SK-N-MC (cell line): ENCODE measurements at regions not wholly inside any gene's neighbourhood (a gene's known extent, or its start where the extent isn't known, plus 50 kb on each side); places are given as distances from the start of the nearest gene placed in this dataset.

ENCODE experiments used
- EZH2 ChIP-seq: fragments of 200-600 bp; sonication (generic); IDR thresholded peaks from one replicate; pipeline ENCODE4 v1.6.1; 2017; ENCODE audit warnings: antibody characterized with exemption
- FOXP2 ChIP-seq: optimal IDR thresholded peaks from 2 replicates; pipeline ENCODE3; 2011; ENCODE audit warnings: mild to moderate bottlenecking, moderate library complexity; ENCODE audit not compliant: insufficient read depth; ENCODE audit errors: extremely low read length, control extremely low read depth
- POLR2AphosphoS5 ChIP-seq: IDR thresholded peaks from 2 replicates; pipeline ENCODE4 v1.6.1; 2012; ENCODE audit warnings: mild to moderate bottlenecking, low read depth, low read length, borderline replicate concordance

DNA sequence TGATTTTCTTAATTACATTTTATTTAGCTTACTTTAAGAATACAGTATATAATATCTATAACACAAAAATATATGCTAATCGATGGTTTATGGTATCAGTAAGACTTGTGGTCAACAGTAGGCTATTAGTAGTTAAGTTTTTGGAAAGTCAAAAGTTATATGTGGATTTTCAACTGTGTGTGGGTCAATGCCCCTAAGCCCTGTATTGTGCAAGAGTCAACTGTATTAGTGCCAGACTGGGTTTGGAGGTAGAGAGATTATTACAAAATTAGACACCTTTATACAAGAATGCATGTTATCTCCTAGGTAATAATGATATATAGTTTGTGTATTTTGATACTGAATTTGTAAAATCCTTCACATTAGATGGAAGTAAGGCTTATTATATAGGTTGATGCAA is 100.3 kb upstream of the PRR32 start:
- TF ChIP-seq POLR2AphosphoS5 (no peak), EZH2 (no peak), FOXP2 (no peak)
